ENCODE measurements at regions not wholly inside any gene's neighbourhood (a gene's known extent, or its start where the extent isn't known, plus 50 kb on each side); places are given as distances from the start of the nearest gene placed in this dataset.

DNA sequence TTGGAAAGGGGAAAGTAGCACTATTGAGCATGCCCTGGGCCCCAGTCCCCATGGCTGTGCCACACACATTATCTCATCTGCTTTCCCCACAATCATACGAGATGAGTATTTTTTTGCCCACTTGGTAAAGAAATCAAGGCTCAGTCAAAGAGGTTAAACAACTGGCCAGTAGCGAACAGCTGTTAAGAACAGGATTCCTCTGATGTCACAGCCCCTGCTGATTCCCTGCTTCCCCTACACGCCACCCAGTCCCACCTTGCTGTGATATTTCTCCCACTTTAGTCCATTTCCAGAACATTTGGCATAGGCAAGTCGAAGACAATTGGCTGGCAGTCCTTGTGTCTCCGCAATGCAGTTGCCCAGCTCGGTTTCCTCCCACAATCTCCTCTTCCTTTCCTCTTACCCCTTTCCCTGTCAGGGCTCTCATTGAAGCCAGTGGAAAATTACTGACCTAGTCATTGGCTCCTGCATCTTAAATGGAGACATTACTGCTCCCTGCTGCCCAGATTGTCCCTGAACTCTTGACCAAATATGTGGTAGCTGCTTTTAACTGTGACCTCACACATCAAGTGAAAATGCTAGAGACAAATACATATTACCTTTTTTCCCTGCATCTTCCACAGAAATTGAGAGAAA, 56.5 kb upstream of the EEPD1 start:
- DNase-seq (ENCODE audit: low spot score): no peak

DNA sequence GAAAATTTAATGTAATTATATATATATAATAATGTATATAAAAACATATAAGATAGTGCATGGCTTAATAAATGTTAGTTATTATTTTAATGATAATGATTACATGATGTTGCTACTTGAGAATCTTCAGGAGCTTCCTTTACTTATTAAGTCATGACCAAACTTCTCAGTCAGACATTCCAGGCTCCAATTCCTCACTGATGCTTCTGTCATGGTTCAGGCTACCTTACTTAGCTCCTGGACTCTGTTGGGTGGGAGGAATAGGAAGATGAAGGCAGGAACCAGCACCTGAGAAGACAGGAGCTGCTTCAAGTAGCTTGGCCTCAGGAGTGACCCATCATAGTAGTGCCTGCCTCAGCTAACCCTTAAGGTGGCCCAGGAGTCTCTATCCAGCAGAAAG, 55.0 kb upstream of the EEPD1 start:
- no peak for DNase-seq (ENCODE audit: low spot score)

DNA sequence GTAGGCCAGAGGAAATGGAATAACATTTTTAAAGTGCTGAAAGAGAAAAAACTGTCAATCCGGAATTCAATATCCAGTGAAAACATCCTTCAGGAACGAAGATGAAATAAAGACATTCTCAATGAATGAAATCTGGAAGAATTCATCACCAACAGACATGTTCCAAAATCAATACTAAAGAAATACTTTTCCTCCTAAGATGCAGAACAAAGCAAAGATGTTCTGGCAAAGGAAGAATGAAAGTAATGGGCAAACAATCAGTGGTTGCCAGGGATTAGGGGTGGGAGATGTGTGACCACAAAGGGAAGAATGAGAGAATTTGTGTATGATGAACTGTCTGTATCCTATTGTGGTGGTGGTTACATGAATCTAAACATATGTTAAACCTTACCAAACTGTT, 52.8 kb upstream of the EEPD1 start:
- no peak for DNase-seq (ENCODE audit: low spot score)

DNA sequence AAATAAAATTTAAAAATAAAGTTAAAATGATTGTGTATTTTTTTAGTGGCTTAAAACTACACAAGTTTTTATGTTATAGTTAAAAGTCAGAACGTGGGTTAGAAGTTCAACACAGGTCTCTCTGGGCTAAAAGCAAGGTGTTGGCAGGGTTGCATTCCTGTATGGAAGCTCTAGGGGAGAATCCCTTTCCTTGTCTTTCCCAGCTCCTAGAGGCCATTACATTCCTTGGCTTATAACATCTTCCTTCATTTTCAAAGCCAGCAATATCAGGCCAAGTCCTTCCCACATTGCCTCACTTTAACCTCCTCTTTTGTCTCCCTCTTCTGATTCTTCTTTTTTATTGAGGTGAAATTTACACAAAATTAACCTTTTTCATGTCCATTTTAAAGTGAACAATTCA, 52.4 kb upstream of the EEPD1 start:
- DNase-seq (ENCODE audit: low spot score): no peak

Data from CD4-positive, alpha-beta T cell treated with Interleukin-6 at 100 ng/mL for 8 hours (primary cell).